GM12873 (cell line): ENCODE measurements at regions not wholly inside any gene's neighbourhood (a gene's known extent, or its start where the extent isn't known, plus 50 kb on each side); places are given as distances from the start of the nearest gene placed in this dataset.

Experiments used
- TF ChIP-seq, protein P1 (sequence below): IDR thresholded peaks from 2 replicates; pipeline ENCODE4 v1.5.1; 2012; ENCODE audit warnings: low read depth, mild to moderate bottlenecking, moderate library complexity, low read length, control low read depth; ENCODE audit not compliant: insufficient read depth; ENCODE audit errors: missing control alignments

DNA sequence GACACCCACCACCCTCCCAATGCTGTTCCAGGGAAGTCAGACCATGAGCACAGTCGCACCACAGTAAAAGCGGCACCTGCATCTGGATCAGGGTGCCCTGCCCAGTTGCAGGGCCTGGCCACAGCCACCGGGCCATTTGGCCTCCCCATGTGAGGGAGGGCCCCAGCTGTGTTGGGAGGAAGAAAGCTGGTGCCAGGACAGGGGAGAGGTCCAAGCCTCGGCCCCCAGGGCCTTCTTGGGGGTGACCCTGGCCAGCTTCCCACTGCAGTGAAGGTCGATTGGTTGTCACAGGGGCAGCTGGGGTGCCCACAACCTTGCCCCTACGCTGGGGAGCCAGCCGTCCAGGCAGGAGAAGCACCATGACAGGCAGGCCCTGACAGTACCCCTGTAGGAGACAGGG lies 183.2 kb upstream of the RAB6C start:
- TF ChIP-seq, protein P1, sequence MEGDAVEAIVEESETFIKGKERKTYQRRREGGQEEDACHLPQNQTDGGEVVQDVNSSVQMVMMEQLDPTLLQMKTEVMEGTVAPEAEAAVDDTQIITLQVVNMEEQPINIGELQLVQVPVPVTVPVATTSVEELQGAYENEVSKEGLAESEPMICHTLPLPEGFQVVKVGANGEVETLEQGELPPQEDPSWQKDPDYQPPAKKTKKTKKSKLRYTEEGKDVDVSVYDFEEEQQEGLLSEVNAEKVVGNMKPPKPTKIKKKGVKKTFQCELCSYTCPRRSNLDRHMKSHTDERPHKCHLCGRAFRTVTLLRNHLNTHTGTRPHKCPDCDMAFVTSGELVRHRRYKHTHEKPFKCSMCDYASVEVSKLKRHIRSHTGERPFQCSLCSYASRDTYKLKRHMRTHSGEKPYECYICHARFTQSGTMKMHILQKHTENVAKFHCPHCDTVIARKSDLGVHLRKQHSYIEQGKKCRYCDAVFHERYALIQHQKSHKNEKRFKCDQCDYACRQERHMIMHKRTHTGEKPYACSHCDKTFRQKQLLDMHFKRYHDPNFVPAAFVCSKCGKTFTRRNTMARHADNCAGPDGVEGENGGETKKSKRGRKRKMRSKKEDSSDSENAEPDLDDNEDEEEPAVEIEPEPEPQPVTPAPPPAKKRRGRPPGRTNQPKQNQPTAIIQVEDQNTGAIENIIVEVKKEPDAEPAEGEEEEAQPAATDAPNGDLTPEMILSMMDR: no peak

DNA sequence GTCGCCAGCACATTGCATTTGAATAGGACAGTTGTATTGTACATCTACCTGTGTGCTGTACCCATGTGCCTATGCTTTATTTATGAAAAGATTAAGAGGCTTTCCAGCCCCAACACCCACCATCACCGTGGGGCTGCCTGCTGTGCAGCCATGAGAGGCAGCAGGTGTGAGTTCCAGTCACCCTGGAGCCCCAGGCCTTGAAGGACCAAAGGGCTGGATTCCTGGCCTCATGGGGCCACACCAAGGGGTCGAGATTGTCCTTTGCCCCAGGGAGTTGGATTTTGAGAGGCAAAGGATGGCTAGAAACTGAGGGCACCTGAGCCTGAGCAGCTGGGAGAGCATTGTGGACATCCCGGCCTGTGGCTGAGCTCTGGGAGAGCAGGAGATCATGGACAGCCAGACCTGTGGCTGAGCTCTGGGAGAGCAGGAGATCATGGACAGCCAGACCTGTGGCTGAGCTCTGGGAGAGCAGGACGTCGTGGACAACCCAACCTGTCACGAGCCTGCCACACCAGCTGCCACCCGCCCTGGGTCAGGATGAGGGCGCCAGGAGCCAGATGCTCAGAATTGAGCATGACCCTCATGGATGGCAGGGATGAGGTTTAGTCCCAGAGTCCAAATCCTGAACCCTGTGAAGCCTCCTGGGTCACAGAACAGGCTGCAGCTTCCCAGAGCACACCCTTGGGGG lies 182.5 kb upstream of the RAB6C start:
- TF ChIP-seq, protein P1: no peak

DNA sequence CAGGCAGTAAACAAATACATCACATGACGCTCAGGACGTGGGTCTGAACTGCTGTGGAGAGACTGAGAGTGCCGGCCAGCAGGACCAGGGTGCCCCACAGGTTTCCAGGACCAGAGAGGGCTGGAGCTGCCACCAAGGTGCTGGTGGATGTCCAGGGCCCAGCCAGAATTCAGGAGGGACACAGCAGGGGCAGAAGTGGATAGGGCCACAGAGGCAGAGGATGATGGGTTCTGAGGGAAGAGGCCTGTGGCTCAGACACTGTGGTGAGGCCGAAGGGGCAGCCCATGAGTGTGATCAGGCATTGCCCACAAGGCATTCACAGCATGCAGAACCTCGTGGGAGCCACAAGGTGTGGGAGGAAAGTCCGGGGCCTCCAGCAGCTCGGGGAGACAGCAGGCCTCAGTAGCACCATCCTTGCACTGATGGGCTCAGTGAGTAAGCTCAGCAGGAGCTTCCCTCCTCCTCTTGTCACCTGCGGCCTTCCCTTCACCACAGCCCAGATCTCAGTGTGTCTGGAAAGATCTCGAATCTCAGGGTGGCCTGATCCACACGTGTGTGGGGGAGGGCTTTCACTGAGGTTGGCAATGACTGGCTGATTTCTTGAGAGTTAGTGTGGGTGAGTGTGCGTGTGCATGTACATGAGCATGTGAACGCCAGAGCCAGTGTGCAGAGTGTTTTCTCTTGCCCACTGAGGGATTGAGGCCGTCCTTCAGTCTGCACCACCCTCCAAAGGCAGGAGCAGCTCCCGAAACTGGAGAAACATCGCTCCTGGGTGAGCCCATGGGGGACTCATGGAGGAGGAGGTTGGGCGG lies 181.8 kb upstream of the RAB6C start:
- TF ChIP-seq, protein P1: no peak

DNA sequence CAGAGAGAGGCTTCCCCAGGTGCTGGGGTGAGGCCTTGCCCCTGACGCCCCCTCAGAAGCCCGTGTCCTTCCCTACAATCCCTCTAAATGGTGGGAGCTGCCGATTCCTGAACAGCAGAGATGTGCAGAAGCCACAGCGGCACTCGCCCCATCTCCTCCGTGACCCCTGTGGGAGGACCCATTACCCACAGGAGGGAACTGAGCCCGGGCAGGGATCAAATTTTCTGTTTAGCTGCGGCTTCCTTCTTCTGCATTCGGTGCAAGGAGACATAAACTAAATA lies 181.2 kb upstream of the RAB6C start:
- TF ChIP-seq, protein P1: no peak

DNA sequence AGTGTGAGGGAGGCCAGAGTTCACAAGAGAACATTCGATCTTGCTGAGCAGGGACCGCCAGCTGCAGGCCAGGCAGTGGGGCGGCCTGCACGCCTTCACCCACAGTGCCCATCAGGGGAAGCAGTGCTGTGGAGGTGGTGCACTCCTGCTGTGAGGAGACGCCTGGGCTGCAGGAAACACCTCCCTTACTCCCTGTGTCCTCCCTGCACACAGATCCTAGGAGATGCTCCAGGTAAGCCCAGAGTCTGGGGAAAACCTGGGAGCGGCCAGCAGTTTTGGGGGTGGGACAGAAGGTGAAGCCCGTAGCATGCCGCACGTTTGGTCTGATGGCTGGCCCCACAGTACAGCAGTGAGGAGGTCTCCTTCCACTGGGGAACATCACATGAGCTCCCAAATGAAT lies 180.8 kb upstream of the RAB6C start:
- TF ChIP-seq, protein P1: no peak

DNA sequence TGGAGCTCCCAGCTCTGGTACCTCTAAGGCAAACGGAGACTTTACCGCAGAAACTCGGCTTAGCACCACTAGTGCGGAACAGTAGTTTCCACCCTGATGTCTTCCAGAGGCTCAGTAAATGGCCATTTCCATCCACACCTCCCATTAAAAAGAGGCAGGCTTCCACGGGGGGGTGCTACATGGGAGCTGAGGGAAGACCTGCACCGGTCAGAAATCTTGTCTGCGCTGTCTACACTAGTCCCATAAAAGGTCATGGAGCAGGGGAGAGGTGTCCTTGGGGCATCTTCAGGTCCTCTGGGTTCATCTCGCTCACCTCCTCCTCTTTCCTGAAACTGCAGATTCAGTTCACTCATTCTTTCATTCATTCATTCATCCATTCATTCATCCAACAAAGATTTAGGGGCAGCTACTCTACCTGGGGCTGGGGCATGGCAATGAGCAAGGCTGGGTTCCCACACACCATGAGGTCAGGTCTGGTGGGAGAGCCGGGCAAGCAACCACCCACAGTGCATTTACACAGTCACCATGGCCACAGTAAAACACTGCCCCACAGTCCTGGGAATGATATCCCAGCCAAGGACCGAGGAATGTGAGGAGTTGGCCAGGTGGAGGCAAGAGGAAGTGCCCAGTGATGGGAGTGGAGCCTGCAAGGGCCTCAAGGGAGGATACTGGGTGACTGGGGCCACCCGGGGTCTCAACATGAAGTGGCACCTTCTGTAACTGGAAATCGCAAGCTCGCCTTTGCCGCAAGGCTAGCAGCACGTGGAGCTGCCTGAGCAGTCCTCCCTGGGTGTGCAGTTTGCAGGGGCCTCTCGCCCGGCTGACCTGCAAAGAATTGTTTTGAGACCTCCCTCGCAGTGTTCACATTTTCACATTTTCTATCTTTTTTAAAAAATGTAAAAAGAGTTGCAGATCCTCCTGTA lies 180.2 kb upstream of the RAB6C start:
- TF ChIP-seq, protein P1: no peak

DNA sequence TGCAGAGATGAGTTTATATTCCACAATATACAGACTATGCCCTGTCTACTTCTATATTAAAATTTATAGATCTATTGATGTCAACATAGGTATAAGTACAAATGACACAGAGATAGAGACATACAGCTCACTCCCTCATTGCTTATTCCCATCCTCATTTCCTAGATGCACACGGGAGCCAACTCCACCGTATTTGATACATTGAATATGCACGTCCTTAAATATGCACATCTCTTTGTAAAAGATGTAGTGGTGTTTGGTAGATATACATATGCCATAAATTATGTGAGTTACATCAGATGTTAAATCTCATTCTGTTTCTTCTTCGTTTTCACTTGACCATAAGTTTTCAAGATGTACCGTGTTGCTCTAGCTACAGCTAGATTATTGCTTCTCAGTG lies 179.2 kb upstream of the RAB6C start:
- TF ChIP-seq, protein P1: no peak
